ENCODE measurements at regions not wholly inside any gene's neighbourhood (a gene's known extent, or its start where the extent isn't known, plus 50 kb on each side); places are given as distances from the start of the nearest gene placed in this dataset.

GRCh38 chr5:3345195-3345594, 250.4 kb upstream of the IRX1 start:
- TF ChIP-seq, protein P1, sequence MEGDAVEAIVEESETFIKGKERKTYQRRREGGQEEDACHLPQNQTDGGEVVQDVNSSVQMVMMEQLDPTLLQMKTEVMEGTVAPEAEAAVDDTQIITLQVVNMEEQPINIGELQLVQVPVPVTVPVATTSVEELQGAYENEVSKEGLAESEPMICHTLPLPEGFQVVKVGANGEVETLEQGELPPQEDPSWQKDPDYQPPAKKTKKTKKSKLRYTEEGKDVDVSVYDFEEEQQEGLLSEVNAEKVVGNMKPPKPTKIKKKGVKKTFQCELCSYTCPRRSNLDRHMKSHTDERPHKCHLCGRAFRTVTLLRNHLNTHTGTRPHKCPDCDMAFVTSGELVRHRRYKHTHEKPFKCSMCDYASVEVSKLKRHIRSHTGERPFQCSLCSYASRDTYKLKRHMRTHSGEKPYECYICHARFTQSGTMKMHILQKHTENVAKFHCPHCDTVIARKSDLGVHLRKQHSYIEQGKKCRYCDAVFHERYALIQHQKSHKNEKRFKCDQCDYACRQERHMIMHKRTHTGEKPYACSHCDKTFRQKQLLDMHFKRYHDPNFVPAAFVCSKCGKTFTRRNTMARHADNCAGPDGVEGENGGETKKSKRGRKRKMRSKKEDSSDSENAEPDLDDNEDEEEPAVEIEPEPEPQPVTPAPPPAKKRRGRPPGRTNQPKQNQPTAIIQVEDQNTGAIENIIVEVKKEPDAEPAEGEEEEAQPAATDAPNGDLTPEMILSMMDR (IDR thresholded peaks at IDR 0.05) = no peak
- no peak for TF ChIP-seq RAD21 (IDR thresholded peaks at IDR 0.05; ENCODE audit: low read length)
- TF ChIP-seq RCOR1 (IDR thresholded peaks at IDR 0.05; ENCODE audit: low read length) = no peak
- TF ChIP-seq, protein P2, sequence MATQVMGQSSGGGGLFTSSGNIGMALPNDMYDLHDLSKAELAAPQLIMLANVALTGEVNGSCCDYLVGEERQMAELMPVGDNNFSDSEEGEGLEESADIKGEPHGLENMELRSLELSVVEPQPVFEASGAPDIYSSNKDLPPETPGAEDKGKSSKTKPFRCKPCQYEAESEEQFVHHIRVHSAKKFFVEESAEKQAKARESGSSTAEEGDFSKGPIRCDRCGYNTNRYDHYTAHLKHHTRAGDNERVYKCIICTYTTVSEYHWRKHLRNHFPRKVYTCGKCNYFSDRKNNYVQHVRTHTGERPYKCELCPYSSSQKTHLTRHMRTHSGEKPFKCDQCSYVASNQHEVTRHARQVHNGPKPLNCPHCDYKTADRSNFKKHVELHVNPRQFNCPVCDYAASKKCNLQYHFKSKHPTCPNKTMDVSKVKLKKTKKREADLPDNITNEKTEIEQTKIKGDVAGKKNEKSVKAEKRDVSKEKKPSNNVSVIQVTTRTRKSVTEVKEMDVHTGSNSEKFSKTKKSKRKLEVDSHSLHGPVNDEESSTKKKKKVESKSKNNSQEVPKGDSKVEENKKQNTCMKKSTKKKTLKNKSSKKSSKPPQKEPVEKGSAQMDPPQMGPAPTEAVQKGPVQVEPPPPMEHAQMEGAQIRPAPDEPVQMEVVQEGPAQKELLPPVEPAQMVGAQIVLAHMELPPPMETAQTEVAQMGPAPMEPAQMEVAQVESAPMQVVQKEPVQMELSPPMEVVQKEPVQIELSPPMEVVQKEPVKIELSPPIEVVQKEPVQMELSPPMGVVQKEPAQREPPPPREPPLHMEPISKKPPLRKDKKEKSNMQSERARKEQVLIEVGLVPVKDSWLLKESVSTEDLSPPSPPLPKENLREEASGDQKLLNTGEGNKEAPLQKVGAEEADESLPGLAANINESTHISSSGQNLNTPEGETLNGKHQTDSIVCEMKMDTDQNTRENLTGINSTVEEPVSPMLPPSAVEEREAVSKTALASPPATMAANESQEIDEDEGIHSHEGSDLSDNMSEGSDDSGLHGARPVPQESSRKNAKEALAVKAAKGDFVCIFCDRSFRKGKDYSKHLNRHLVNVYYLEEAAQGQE (IDR thresholded peaks at IDR 0.05; ENCODE audit: low read depth, low read length) = no peak
- TF ChIP-seq CHD2 (IDR thresholded peaks at IDR 0.05; ENCODE audit: low read length, partially characterized antibody) = no peak
- TF ChIP-seq TAF1 (IDR thresholded peaks at IDR 0.05; ENCODE audit: borderline replicate concordance, low read depth, low read length) = no peak
- TF ChIP-seq USF2 (IDR thresholded peaks at IDR 0.05; ENCODE audit: borderline replicate concordance, low read depth, low read length) = no peak
- TF ChIP-seq GATA2 (CRISPR knock-in tag; IDR thresholded peaks at IDR 0.05) = no peak
